ENCODE measurements at regions not wholly inside any gene's neighbourhood (a gene's known extent, or its start where the extent isn't known, plus 50 kb on each side); places are given as distances from the start of the nearest gene placed in this dataset.

DNA sequence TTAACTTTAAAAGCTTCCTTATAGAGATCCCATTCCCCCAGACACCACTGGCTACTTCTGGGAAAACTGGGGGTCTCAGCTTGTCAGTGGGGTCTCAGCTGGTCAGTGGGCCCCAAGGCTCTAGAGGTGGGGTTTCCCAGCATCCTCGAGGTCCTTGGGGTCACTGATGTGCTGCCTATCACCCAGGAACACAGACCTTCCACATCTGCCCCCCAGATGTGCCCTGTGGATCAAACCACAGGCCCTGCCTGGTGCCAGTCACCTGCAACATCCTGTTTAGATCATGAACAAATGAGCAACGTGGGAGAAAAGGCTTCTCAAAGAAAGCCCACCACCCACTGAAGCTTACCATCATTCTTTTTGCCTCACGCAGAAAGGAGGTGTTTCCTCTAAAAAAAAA, 165.6 kb upstream of the FSTL4 start:
- TF ChIP-seq, protein P1, sequence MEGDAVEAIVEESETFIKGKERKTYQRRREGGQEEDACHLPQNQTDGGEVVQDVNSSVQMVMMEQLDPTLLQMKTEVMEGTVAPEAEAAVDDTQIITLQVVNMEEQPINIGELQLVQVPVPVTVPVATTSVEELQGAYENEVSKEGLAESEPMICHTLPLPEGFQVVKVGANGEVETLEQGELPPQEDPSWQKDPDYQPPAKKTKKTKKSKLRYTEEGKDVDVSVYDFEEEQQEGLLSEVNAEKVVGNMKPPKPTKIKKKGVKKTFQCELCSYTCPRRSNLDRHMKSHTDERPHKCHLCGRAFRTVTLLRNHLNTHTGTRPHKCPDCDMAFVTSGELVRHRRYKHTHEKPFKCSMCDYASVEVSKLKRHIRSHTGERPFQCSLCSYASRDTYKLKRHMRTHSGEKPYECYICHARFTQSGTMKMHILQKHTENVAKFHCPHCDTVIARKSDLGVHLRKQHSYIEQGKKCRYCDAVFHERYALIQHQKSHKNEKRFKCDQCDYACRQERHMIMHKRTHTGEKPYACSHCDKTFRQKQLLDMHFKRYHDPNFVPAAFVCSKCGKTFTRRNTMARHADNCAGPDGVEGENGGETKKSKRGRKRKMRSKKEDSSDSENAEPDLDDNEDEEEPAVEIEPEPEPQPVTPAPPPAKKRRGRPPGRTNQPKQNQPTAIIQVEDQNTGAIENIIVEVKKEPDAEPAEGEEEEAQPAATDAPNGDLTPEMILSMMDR (conservative IDR thresholded peaks at IDR 0.05; ENCODE audit: low read length), result no peak
- no peak for TF ChIP-seq EZH2phosphoT487 (IDR thresholded peaks at IDR 0.05; ENCODE audit: borderline replicate concordance)
